ENCODE measurements at regions not wholly inside any gene's neighbourhood (a gene's known extent, or its start where the extent isn't known, plus 50 kb on each side); places are given as distances from the start of the nearest gene placed in this dataset.

GRCh38 chr5:17896605-17897004 lies 262.3 kb downstream of the TAF11L14 start:
- TF ChIP-seq CTCF (IDR thresholded peaks at IDR 0.05; ENCODE audit: unreplicated experiment) = no peak
- no peaks in the 10 kb centered on the region for H3K36me3 Mint-ChIP-seq (ENCODE audit: insufficient read depth)
- H3K4me3 Mint-ChIP-seq (ENCODE audit: low read depth) = no peak overlapping the region
- no peaks in the 10 kb centered on the region for H3K27me3 Mint-ChIP-seq
- H3K27ac Mint-ChIP-seq = no peak overlapping the region
- peaks cover 10% of the 10 kb centered on the region for H3K9me3 Mint-ChIP-seq (ENCODE audit: low read depth)
- no peak for DNase-seq (ENCODE audit: low spot score, unreplicated experiment)
- no peaks in the 10 kb centered on the region for H3K4me1 Mint-ChIP-seq (ENCODE audit: low read depth)

DNA sequence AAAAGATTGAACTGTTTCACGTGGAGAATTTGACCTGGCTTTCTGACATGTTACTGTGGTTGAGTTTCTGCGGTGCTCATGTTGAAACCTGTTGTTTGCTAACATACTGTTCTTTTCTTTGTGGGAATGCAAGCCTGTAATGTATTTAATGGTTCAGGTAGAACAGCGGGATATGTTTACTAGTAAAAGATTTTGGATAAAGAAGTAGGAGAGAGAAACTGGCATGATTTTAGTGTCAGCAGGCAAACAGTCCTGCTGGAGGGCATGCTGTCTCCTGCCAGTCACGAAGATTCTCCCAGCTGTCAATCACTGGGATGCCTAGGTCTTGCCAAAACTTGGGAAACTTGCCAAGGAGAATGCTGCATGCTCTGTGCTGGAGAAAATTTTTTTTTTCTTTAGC lies 263.5 kb downstream of the TAF11L14 start:
- H3K4me3 Mint-ChIP-seq (ENCODE audit: low read depth) = no peak overlapping the region
- no peak overlapping the region for H3K27ac Mint-ChIP-seq
- H3K36me3 Mint-ChIP-seq (ENCODE audit: insufficient read depth) = no peaks in the 10 kb centered on the region
- no peak for TF ChIP-seq CTCF (IDR thresholded peaks at IDR 0.05; ENCODE audit: unreplicated experiment)
- H3K9me3 Mint-ChIP-seq (ENCODE audit: low read depth) = peaks cover 13% of the 10 kb centered on the region
- DNase-seq (ENCODE audit: low spot score, unreplicated experiment) = no peak
- no peaks in the 10 kb centered on the region for H3K27me3 Mint-ChIP-seq
- no peaks in the 10 kb centered on the region for H3K4me1 Mint-ChIP-seq (ENCODE audit: low read depth)

DNA sequence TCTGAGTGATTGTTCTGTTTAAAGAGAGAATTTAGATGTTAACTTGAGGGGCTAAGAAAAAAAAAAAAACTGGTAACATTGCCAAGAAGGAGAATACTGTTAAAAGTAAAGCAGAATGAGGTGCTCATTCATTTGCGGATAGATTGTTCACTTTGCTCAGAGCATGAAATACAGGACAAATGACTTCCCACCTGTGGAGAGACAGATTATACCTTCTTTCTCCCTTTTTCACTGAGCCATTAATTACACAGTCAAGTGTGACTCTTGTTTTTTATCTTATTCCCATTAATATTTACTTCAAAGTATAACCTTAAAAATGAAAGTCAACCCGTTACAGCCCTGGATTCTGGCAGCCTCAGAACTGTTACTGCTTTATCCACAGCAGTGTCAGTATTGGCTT lies 264.5 kb downstream of the TAF11L14 start:
- Mint-ChIP-seq H3K4me1 (ENCODE audit: low read depth) (no peaks in the 10 kb centered on the region), H3K36me3 (ENCODE audit: insufficient read depth) (no peaks in the 10 kb centered on the region), H3K4me3 (ENCODE audit: low read depth) (no peak overlapping the region), H3K27ac (no peak overlapping the region), H3K27me3 (no peaks in the 10 kb centered on the region), H3K9me3 (ENCODE audit: low read depth) (peaks cover 17% of the 10 kb centered on the region)
- no peak for TF ChIP-seq CTCF (IDR thresholded peaks at IDR 0.05; ENCODE audit: unreplicated experiment)
- DNase-seq (ENCODE audit: low spot score, unreplicated experiment) = no peak

- H3K27me3 Mint-ChIP-seq = no peaks in the 10 kb centered on the region
These were observed 272.8 kb downstream of the TAF11L14 start for GRCh38 chr5:17907094-17907493.

GRCh38 chr5:17910318-17910717 lies 276.1 kb downstream of the TAF11L14 start:
- Mint-ChIP-seq H3K4me1 (ENCODE audit: low read depth) (no peaks in the 10 kb centered on the region), H3K36me3 (ENCODE audit: insufficient read depth) (no peaks in the 10 kb centered on the region), H3K4me3 (ENCODE audit: low read depth) (no peak overlapping the region), H3K27me3 (no peaks in the 10 kb centered on the region), H3K27ac (no peak overlapping the region), H3K9me3 (ENCODE audit: low read depth) (no peaks in the 10 kb centered on the region)
- no peak for DNase-seq (ENCODE audit: low spot score, unreplicated experiment)
- TF ChIP-seq CTCF (IDR thresholded peaks at IDR 0.05; ENCODE audit: unreplicated experiment) = no peak

More at GRCh38 chr5:17907094-17907493, 272.8 kb downstream of the TAF11L14 start:
- H3K9me3 Mint-ChIP-seq (ENCODE audit: low read depth) = peaks cover 11% of the 10 kb centered on the region
- DNase-seq (ENCODE audit: low spot score, unreplicated experiment) = no peak
- H3K4me1 Mint-ChIP-seq (ENCODE audit: low read depth) = no peaks in the 10 kb centered on the region
- no peak overlapping the region for H3K4me3 Mint-ChIP-seq (ENCODE audit: low read depth)
- no peak for TF ChIP-seq CTCF (IDR thresholded peaks at IDR 0.05; ENCODE audit: unreplicated experiment)
- no peak overlapping the region for H3K27ac Mint-ChIP-seq
- H3K36me3 Mint-ChIP-seq (ENCODE audit: insufficient read depth) = no peaks in the 10 kb centered on the region

All from progenitor cell of endocrine pancreas (in vitro differentiated cells).